ENCODE measurements at regions not wholly inside any gene's neighbourhood (a gene's known extent, or its start where the extent isn't known, plus 50 kb on each side); places are given as distances from the start of the nearest gene placed in this dataset.

- DNase-seq (ENCODE audit: low spot score), result no peak
- TF ChIP-seq, protein P1, sequence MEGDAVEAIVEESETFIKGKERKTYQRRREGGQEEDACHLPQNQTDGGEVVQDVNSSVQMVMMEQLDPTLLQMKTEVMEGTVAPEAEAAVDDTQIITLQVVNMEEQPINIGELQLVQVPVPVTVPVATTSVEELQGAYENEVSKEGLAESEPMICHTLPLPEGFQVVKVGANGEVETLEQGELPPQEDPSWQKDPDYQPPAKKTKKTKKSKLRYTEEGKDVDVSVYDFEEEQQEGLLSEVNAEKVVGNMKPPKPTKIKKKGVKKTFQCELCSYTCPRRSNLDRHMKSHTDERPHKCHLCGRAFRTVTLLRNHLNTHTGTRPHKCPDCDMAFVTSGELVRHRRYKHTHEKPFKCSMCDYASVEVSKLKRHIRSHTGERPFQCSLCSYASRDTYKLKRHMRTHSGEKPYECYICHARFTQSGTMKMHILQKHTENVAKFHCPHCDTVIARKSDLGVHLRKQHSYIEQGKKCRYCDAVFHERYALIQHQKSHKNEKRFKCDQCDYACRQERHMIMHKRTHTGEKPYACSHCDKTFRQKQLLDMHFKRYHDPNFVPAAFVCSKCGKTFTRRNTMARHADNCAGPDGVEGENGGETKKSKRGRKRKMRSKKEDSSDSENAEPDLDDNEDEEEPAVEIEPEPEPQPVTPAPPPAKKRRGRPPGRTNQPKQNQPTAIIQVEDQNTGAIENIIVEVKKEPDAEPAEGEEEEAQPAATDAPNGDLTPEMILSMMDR (IDR thresholded peaks at IDR 0.05), result no peak
- ATAC-seq (ENCODE audit: low FRiP score), result no peak
Observed at GRCh38 chr3:104604326-104605010, 762.2 kb upstream of the ALCAM start.

DNA sequence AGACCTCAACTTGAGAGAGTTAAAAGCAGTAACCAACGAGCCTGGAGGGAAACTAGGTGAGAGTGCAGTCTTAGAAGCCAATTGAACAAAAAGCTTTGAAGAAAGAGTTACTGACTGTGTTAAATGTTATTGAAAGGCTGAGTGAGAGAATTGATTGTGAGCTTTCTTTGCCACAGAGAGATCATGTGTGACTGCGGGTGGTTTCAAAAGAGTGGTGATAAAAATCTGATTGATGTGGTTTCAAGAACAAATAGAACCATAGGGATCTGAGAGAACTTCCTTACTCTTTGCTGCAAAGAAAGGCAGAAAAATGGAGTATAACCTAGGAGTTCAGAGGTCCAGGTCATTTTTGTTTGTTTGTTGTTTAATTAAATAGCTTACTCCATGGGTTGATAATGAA is 759.9 kb upstream of the ALCAM start:
- DNase-seq (ENCODE audit: low spot score) (no peak), ATAC-seq (ENCODE audit: low FRiP score) (no peak)
- TF ChIP-seq, protein P1 (IDR thresholded peaks at IDR 0.05), result no peak

- ATAC-seq (ENCODE audit: low FRiP score) (no peak), DNase-seq (ENCODE audit: low spot score) (no peak)
- TF ChIP-seq, protein P1 (IDR thresholded peaks at IDR 0.05), result no peak
Observed at GRCh38 chr3:104610730-104611652, 755.7 kb upstream of the ALCAM start.

- no peak for DNase-seq (ENCODE audit: low spot score)
- ATAC-seq (ENCODE audit: low FRiP score), result no peak
- TF ChIP-seq, protein P1 (IDR thresholded peaks at IDR 0.05), result no peak
Observed at GRCh38 chr3:104612218-104612617, 754.5 kb upstream of the ALCAM start.

GRCh38 chr3:104614564-104614963 is 752.1 kb upstream of the ALCAM start:
- TF ChIP-seq, protein P1 (IDR thresholded peaks at IDR 0.05), result no peak
- DNase-seq (ENCODE audit: low spot score) (no peak), ATAC-seq (ENCODE audit: low FRiP score) (no peak)

DNA sequence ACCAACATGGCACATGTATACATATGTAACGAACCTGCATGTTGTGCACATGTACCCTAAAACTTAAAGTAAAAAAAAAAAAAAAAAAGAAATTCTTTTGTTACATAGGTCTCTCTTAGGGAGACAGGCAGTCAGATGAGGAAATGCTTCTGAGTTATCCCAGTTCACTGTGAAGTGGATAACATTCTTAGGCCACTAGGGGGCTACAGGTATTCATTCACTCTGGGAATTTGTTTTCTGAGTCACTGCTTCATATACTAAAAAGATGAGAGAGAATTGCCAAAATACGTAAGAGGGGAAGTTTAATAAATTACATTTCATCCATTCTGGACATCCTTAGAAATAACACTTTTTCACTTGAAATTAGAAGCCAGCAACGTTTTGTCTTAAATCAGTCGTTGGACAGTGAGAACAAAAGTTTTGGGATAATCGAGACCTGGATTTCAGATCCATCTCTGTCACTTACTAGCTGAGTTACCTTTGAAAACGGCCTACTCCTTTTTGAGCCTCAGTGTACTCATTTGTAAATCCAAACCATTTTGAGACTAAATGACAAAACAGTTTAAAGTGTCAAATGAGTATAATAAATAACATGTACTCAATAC is 738.4 kb upstream of the ALCAM start:
- DNase-seq (ENCODE audit: low spot score), result no peak
- peak; percentile 62 for ATAC-seq (ENCODE audit: low FRiP score)
- TF ChIP-seq, protein P1 (IDR thresholded peaks at IDR 0.05), result no peak
